ENCODE measurements at regions not wholly inside any gene's neighbourhood (a gene's known extent, or its start where the extent isn't known, plus 50 kb on each side); places are given as distances from the start of the nearest gene placed in this dataset.

DNA sequence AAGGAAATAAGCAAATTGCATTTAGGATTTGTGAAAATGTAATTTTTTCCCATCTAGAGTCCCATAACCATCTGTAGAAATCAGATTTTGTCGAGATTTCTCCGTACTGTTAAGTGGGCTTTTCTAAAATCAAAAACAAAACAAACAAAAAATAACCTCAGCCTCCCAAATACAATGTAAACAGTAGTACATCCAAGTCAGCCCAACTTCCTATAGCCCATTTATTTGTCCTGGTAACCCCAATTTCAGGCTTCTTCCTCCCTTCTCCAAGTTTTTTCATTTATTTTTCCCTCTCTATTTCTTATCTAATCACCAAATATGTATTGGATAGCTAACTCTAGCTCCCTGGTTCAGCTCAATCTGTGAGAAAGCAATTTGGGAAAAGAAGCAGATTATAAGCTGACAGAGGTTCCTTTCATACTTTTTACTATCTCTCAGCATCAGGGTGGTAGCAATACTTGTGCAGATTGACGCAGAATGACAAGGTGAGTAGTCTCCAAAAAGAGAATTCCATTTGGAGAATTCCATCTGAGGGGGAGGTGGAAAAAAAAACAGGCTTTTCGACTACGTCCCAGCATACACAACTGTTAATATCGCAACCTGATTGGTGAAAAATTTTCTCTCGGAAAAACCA, 132.6 kb upstream of the BTN3A2 start:
- H3K4me3 ChIP-seq = peak overlapping the region; percentile 78
- H4K20me1 ChIP-seq (replicated peaks; ENCODE audit: insufficient read depth) = no peaks in the 10 kb centered on the region
- ATAC-seq (no peak), DNase-seq (ENCODE audit: low spot score) (no peak)
- no peaks in the 10 kb centered on the region for H3K36me3 Mint-ChIP-seq (ENCODE audit: low read depth)
- peaks cover 20% of the 10 kb centered on the region for H3K27me3 Mint-ChIP-seq (ENCODE audit: insufficient read depth, low read depth, poor library complexity)
- no peaks in the 10 kb centered on the region for H3K9me2 ChIP-seq (ENCODE audit: insufficient read depth)
- H3K4me3 Mint-ChIP-seq = peak overlapping the region; percentile 90
- H2AFZ ChIP-seq = no peak overlapping the region
- no peaks in the 10 kb centered on the region for H3K36me3 ChIP-seq (ENCODE audit: insufficient read depth)
- H3K27ac ChIP-seq (ENCODE audit: low read depth) = peak overlapping the region; percentile 99
- H3K79me2 ChIP-seq (replicated peaks; ENCODE audit: insufficient read depth) = no peaks in the 10 kb centered on the region
- H3K9me3 Mint-ChIP-seq = no peaks in the 10 kb centered on the region; the same call in none of the 3 replicates
- H3F3A ChIP-seq (replicated peaks; ENCODE audit: low read depth) = peaks cover 9% of the 10 kb centered on the region; the same call in 1 of the 2 replicates
- H3K4me1 Mint-ChIP-seq = peaks cover 21% of the 10 kb centered on the region; the same call in 2 of the 3 replicates
- no peaks in the 10 kb centered on the region for H3K27me3 ChIP-seq (ENCODE audit: insufficient read depth)
- TF ChIP-seq, protein P1, sequence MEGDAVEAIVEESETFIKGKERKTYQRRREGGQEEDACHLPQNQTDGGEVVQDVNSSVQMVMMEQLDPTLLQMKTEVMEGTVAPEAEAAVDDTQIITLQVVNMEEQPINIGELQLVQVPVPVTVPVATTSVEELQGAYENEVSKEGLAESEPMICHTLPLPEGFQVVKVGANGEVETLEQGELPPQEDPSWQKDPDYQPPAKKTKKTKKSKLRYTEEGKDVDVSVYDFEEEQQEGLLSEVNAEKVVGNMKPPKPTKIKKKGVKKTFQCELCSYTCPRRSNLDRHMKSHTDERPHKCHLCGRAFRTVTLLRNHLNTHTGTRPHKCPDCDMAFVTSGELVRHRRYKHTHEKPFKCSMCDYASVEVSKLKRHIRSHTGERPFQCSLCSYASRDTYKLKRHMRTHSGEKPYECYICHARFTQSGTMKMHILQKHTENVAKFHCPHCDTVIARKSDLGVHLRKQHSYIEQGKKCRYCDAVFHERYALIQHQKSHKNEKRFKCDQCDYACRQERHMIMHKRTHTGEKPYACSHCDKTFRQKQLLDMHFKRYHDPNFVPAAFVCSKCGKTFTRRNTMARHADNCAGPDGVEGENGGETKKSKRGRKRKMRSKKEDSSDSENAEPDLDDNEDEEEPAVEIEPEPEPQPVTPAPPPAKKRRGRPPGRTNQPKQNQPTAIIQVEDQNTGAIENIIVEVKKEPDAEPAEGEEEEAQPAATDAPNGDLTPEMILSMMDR (conservative IDR thresholded peaks at IDR 0.05; ENCODE audit: low read depth in 2 of 2) = no peak
- TF ChIP-seq EZH2phosphoT487 (IDR thresholded peaks at IDR 0.05; ENCODE audit: unreplicated experiment) (no peak), ZNF331 (CRISPR knock-in tag; IDR thresholded peaks at IDR 0.05; ENCODE audit: low read depth) (no peak), NANOG (IDR thresholded peaks at IDR 0.05; ENCODE audit: borderline replicate concordance) (no peak), ZNF114 (CRISPR knock-in tag; IDR thresholded peaks at IDR 0.05) (no peak), POLR2AphosphoS5 (IDR thresholded peaks at IDR 0.05; ENCODE audit: low read depth) (no peak), EZH2 (IDR thresholded peaks at IDR 0.05; ENCODE audit: low read depth, unreplicated experiment) (no peak), STAT1 (IDR thresholded peaks at IDR 0.05; ENCODE audit: unreplicated experiment) (no peak), JUNB (IDR thresholded peaks at IDR 0.05; ENCODE audit: unreplicated experiment) (no peak), CREB1 (CRISPR knock-in tag; IDR thresholded peaks at IDR 0.05; ENCODE audit: low read depth) (no peak)
- TF ChIP-seq, protein P2, sequence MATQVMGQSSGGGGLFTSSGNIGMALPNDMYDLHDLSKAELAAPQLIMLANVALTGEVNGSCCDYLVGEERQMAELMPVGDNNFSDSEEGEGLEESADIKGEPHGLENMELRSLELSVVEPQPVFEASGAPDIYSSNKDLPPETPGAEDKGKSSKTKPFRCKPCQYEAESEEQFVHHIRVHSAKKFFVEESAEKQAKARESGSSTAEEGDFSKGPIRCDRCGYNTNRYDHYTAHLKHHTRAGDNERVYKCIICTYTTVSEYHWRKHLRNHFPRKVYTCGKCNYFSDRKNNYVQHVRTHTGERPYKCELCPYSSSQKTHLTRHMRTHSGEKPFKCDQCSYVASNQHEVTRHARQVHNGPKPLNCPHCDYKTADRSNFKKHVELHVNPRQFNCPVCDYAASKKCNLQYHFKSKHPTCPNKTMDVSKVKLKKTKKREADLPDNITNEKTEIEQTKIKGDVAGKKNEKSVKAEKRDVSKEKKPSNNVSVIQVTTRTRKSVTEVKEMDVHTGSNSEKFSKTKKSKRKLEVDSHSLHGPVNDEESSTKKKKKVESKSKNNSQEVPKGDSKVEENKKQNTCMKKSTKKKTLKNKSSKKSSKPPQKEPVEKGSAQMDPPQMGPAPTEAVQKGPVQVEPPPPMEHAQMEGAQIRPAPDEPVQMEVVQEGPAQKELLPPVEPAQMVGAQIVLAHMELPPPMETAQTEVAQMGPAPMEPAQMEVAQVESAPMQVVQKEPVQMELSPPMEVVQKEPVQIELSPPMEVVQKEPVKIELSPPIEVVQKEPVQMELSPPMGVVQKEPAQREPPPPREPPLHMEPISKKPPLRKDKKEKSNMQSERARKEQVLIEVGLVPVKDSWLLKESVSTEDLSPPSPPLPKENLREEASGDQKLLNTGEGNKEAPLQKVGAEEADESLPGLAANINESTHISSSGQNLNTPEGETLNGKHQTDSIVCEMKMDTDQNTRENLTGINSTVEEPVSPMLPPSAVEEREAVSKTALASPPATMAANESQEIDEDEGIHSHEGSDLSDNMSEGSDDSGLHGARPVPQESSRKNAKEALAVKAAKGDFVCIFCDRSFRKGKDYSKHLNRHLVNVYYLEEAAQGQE (IDR thresholded peaks at IDR 0.05; ENCODE audit: unreplicated experiment) = no peak
- TF ChIP-seq, protein P3, sequence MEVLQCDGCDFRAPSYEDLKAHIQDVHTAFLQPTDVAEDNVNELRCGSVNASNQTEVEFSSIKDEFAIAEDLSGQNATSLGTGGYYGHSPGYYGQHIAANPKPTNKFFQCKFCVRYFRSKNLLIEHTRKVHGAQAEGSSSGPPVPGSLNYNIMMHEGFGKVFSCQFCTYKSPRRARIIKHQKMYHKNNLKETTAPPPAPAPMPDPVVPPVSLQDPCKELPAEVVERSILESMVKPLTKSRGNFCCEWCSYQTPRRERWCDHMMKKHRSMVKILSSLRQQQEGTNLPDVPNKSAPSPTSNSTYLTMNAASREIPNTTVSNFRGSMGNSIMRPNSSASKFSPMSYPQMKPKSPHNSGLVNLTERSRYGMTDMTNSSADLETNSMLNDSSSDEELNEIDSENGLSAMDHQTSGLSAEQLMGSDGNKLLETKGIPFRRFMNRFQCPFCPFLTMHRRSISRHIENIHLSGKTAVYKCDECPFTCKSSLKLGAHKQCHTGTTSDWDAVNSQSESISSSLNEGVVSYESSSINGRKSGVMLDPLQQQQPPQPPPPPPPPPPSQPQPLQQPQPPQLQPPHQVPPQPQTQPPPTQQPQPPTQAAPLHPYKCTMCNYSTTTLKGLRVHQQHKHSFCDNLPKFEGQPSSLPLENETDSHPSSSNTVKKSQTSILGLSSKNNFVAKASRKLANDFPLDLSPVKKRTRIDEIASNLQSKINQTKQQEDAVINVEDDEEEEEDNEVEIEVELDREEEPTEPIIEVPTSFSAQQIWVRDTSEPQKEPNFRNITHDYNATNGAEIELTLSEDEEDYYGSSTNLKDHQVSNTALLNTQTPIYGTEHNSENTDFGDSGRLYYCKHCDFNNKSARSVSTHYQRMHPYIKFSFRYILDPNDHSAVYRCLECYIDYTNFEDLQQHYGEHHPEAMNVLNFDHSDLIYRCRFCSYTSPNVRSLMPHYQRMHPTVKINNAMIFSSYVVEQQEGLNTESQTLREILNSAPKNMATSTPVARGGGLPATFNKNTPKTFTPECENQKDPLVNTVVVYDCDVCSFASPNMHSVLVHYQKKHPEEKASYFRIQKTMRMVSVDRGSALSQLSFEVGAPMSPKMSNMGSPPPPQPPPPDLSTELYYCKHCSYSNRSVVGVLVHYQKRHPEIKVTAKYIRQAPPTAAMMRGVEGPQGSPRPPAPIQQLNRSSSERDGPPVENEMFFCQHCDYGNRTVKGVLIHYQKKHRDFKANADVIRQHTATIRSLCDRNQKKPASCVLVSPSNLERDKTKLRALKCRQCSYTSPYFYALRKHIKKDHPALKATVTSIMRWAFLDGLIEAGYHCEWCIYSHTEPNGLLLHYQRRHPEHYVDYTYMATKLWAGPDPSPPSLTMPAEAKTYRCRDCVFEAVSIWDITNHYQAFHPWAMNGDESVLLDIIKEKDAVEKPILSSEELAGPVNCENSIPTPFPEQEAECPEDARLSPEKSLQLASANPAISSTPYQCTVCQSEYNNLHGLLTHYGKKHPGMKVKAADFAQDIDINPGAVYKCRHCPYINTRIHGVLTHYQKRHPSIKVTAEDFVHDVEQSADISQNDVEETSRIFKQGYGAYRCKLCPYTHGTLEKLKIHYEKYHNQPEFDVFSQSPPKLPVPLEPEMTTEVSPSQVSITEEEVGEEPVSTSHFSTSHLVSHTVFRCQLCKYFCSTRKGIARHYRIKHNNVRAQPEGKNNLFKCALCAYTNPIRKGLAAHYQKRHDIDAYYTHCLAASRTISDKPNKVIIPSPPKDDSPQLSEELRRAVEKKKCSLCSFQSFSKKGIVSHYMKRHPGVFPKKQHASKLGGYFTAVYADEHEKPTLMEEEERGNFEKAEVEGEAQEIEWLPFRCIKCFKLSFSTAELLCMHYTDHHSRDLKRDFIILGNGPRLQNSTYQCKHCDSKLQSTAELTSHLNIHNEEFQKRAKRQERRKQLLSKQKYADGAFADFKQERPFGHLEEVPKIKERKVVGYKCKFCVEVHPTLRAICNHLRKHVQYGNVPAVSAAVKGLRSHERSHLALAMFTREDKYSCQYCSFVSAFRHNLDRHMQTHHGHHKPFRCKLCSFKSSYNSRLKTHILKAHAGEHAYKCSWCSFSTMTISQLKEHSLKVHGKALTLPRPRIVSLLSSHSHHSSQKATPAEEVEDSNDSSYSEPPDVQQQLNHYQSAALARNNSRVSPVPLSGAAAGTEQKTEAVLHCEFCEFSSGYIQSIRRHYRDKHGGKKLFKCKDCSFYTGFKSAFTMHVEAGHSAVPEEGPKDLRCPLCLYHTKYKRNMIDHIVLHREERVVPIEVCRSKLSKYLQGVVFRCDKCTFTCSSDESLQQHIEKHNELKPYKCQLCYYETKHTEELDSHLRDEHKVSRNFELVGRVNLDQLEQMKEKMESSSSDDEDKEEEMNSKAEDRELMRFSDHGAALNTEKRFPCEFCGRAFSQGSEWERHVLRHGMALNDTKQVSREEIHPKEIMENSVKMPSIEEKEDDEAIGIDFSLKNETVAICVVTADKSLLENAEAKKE (CRISPR knock-in tag; IDR thresholded peaks at IDR 0.05) = no peak
- TF ChIP-seq, protein P4, sequence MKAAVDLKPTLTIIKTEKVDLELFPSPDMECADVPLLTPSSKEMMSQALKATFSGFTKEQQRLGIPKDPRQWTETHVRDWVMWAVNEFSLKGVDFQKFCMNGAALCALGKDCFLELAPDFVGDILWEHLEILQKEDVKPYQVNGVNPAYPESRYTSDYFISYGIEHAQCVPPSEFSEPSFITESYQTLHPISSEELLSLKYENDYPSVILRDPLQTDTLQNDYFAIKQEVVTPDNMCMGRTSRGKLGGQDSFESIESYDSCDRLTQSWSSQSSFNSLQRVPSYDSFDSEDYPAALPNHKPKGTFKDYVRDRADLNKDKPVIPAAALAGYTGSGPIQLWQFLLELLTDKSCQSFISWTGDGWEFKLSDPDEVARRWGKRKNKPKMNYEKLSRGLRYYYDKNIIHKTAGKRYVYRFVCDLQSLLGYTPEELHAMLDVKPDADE (IDR thresholded peaks at IDR 0.05) = no peak
- peak overlapping the region; percentile 45 for H3K27ac Mint-ChIP-seq
- H3K4me2 ChIP-seq = peak overlapping the region; percentile 70
- peaks cover 3% of the 10 kb centered on the region; the same call in 1 of the 2 replicates for H3K4me1 ChIP-seq (ENCODE audit: insufficient read depth)
